K562 (cell line): ENCODE measurements at regions not wholly inside any gene's neighbourhood (a gene's known extent, or its start where the extent isn't known, plus 50 kb on each side); places are given as distances from the start of the nearest gene placed in this dataset.

Experiments
- ARID1B ChIP-seq: fragments of 450-650 bp; IDR thresholded peaks from 2 replicates; pipeline ENCODE4 v1.6.1; 2016; ENCODE audit warnings: antibody characterized with exemption, mild to moderate bottlenecking, inconsistent platforms
- CHD4 ChIP-seq: fragments of 200-600 bp; sonication (generic); IDR thresholded peaks from 3 replicates; pipeline ENCODE4 v1.6.1; 2012; ENCODE audit warnings: low read depth, mild to moderate bottlenecking, mixed read lengths, low read length, inconsistent platforms; ENCODE audit not compliant: insufficient read depth, insufficient replicate concordance, poor library complexity, severe bottlenecking
- CHD7 ChIP-seq: fragments of 200-600 bp; sonication (generic); IDR thresholded peaks from one replicate; pipeline ENCODE4 v1.6.1; 2012; ENCODE audit warnings: mild to moderate bottlenecking, low read depth, low read length, inconsistent platforms
- GABPB2 ChIP-seq: fragments of 250-450 bp; sonication (Bioruptor Pico); conservative IDR thresholded peaks from 2 replicates; pipeline ENCODE4 v1.5.1; 2021; ENCODE audit warnings: mild to moderate bottlenecking
- GATAD2B ChIP-seq: fragments of 450-650 bp; IDR thresholded peaks from 2 replicates; pipeline ENCODE4 v1.6.1; 2017; ENCODE audit warnings: mild to moderate bottlenecking, borderline replicate concordance
- MECOM ChIP-seq: fragments of 250-450 bp; sonication (Bioruptor Pico); IDR thresholded peaks from 2 replicates; pipeline ENCODE4 v1.8.0; 2022; ENCODE audit warnings: inconsistent platforms
- MYNN ChIP-seq, 2 experiments: sonication (generic); formaldehyde crosslinking in 1 of 2; IDR thresholded peaks; 2 replicates each; pipeline versions ENCODE4 v1.5.0 to v1.6.1; 2016 to 2020; ENCODE audit warnings: antibody characterized with exemption in 1 of 2, missing genetic modification reagents in 1 of 2
- NFE2 ChIP-seq: IDR thresholded peaks from 2 replicates; pipeline ENCODE4 v1.6.1; 2014; ENCODE audit warnings: antibody characterized with exemption, low read depth
- NR1H2 ChIP-seq: sonication (generic); formaldehyde crosslinking; IDR thresholded peaks from 2 replicates; pipeline ENCODE4 v1.4.0; 2020; ENCODE audit warnings: mild to moderate bottlenecking, missing genetic modification reagents
- NR2C1 ChIP-seq, 2 experiments: fragments of 450-650 bp; IDR thresholded peaks; 2 replicates each; pipeline ENCODE4 v1.6.1; 2017; ENCODE audit warnings: mild to moderate bottlenecking in 2 of 2, antibody characterized with exemption in 1 of 2, inconsistent platforms in 1 of 2, missing compliant biosample characterization in 1 of 2, missing genetic modification characterization in 1 of 2
- POLR3A ChIP-seq: IDR thresholded peaks from 2 replicates; pipeline ENCODE4 v1.6.1; 2011; ENCODE audit warnings: borderline replicate concordance, mild to moderate bottlenecking, moderate library complexity; ENCODE audit not compliant: insufficient read length, insufficient read depth; ENCODE audit errors: extremely low read depth
- SREBF2 ChIP-seq: sonication (generic); formaldehyde crosslinking; IDR thresholded peaks from 2 replicates; pipeline ENCODE4 v1.4.0; 2020; ENCODE audit warnings: mild to moderate bottlenecking, missing genetic modification reagents
- TCF3 ChIP-seq: sonication (generic); formaldehyde crosslinking; IDR thresholded peaks from 2 replicates; pipeline ENCODE4 v1.4.0; 2020; ENCODE audit warnings: mild to moderate bottlenecking, missing genetic modification reagents
- ZNF165 ChIP-seq: fragments of 250-450 bp; sonication (Bioruptor Pico); IDR thresholded peaks from 2 replicates; pipeline ENCODE4 v1.4.0; 2020; ENCODE audit warnings: borderline replicate concordance
- ZNF23 ChIP-seq: fragments of 250-450 bp; sonication (Bioruptor Pico); IDR thresholded peaks from 2 replicates; pipeline ENCODE4 v1.4.0; 2020; ENCODE audit warnings: mild to moderate bottlenecking
- ZNF232 ChIP-seq: sonication (generic); formaldehyde crosslinking; IDR thresholded peaks from 2 replicates; pipeline ENCODE4 v1.8.0; 2022; ENCODE audit warnings: mild to moderate bottlenecking, missing genetic modification reagents
- ZNF436 ChIP-seq: fragments of 250-450, 450-650 bp; sonication (Bioruptor Pico); formaldehyde crosslinking; IDR thresholded peaks from 2 replicates; pipeline ENCODE4 v1.7.0; 2020; ENCODE audit warnings: mild to moderate bottlenecking
- ZNF551 ChIP-seq: fragments of 250-450 bp; sonication (Bioruptor Pico); IDR thresholded peaks from 2 replicates; pipeline ENCODE4 v1.5.0; 2021; ENCODE audit warnings: mild to moderate bottlenecking, moderate library complexity
- ZNF644 ChIP-seq: fragments of 200-800 bp; sonication (Bioruptor generic); IDR thresholded peaks from 2 replicates; pipeline ENCODE4 v1.6.1; 2016; ENCODE audit warnings: low read depth, missing genetic modification characterization, missing compliant biosample characterization
- ZNF699 ChIP-seq: fragments of 250-450 bp; sonication (Bioruptor Pico); IDR thresholded peaks from 2 replicates; pipeline ENCODE4 v1.8.0; 2021; ENCODE audit warnings: mild to moderate bottlenecking, moderate library complexity; ENCODE audit not compliant: insufficient replicate concordance

GRCh38 chrX:9342561-9343051 lies 122.3 kb upstream of the TBL1X start (continued):
- TF ChIP-seq CHD7 (peak; percentile 97), MECOM (no peak), ZNF23 (CRISPR knock-in tag) (no peak), TCF3 (CRISPR knock-in tag) (no peak), NFE2 (no peak), ARID1B (peak; percentile 31), GATAD2B (no peak), CHD4 (no peak), ZNF644 (tag) (no peak), ZNF232 (CRISPR knock-in tag) (no peak), POLR3A (no peak), MYNN (IDR thresholded peaks at IDR 0.05) (no peak), MYNN (CRISPR knock-in tag; IDR thresholded peaks at IDR 0.05) (no peak), GABPB2 (CRISPR knock-in tag) (no peak), NR2C1 (IDR thresholded peaks at IDR 0.05) (no peak), NR2C1 (tag; IDR thresholded peaks at IDR 0.05) (no peak), SREBF2 (CRISPR knock-in tag) (no peak), ZNF551 (CRISPR knock-in tag) (no peak), ZNF165 (CRISPR knock-in tag) (no peak), ZNF436 (CRISPR knock-in tag) (no peak), ZNF699 (CRISPR knock-in tag) (no peak), NR1H2 (no peak)
